ENCODE measurements at regions not wholly inside any gene's neighbourhood (a gene's known extent, or its start where the extent isn't known, plus 50 kb on each side); places are given as distances from the start of the nearest gene placed in this dataset.

DNA sequence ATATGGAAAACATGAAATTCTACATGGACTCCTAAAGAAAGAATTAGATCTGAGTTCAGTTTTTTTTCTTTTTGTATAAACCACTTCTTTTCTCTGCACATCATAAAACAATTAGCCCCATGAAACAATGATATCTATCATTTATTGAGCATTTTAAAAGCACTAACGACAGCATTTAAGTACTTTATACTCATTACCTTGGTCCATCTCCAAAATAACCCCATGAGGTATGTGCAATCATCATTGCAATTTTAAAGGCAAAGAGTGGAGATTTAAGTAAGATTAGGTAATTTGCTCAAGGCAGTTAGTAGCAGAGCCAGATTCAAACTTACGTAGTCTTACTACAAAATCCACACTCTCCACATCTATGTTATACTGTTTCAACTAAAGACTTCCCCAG is 177.7 kb upstream of the RAG2 start:
- Mint-ChIP-seq H3K36me3 (ENCODE audit: insufficient read depth) (no peaks in the 10 kb centered on the region), H3K9me3 (ENCODE audit: low read depth) (no peaks in the 10 kb centered on the region), H3K4me3 (ENCODE audit: low read depth) (no peak overlapping the region), H3K4me1 (ENCODE audit: low read depth) (no peaks in the 10 kb centered on the region), H3K27ac (no peak overlapping the region), H3K27me3 (no peaks in the 10 kb centered on the region)
- TF ChIP-seq, protein P1, sequence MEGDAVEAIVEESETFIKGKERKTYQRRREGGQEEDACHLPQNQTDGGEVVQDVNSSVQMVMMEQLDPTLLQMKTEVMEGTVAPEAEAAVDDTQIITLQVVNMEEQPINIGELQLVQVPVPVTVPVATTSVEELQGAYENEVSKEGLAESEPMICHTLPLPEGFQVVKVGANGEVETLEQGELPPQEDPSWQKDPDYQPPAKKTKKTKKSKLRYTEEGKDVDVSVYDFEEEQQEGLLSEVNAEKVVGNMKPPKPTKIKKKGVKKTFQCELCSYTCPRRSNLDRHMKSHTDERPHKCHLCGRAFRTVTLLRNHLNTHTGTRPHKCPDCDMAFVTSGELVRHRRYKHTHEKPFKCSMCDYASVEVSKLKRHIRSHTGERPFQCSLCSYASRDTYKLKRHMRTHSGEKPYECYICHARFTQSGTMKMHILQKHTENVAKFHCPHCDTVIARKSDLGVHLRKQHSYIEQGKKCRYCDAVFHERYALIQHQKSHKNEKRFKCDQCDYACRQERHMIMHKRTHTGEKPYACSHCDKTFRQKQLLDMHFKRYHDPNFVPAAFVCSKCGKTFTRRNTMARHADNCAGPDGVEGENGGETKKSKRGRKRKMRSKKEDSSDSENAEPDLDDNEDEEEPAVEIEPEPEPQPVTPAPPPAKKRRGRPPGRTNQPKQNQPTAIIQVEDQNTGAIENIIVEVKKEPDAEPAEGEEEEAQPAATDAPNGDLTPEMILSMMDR (IDR thresholded peaks at IDR 0.05; ENCODE audit: unreplicated experiment): no peak
- no peak for DNase-seq (ENCODE audit: low spot score, unreplicated experiment)

DNA sequence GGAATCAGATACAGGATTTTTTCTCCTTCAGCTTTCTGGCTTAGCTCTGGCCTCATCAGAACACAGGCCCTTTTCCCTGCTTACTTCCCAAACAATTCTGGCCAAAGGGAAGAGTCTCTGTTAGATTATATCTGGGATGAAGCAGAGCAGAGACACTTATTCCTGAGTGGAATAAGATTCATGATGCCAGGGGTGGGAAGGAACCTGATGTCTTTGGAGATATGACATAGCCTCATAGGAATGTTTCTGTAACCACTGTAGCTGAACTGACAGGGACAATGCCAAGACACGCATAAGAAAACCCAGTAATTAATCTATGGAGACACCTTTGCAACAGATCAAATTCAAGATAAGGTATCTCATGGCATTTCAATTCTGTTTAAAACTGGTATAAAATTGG is 177.1 kb upstream of the RAG2 start:
- DNase-seq (ENCODE audit: low spot score, unreplicated experiment): no peak
- TF ChIP-seq, protein P1 (IDR thresholded peaks at IDR 0.05; ENCODE audit: unreplicated experiment): no peak
- Mint-ChIP-seq H3K36me3 (ENCODE audit: insufficient read depth) (no peaks in the 10 kb centered on the region), H3K27ac (no peak overlapping the region), H3K27me3 (no peaks in the 10 kb centered on the region), H3K9me3 (ENCODE audit: low read depth) (no peaks in the 10 kb centered on the region), H3K4me3 (ENCODE audit: low read depth) (no peak overlapping the region), H3K4me1 (ENCODE audit: low read depth) (no peaks in the 10 kb centered on the region)

DNA sequence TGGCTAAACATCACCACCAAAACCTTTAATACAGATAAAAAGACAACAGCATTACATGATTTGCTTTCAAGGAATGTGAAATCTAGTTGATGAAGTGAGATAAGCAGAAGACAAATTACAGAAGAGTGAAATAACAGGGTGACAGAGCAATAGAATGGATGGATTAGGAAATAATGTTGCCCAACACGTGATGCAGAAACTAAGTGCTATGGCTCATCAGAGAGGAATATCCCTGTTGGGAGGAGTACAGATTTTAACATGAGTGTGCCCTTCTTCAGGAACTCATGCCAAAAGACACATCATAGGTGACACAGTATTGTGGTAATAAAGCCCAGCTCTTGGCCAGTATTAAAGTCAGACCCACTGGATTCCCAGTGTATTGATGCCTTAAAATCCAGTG is 176.6 kb upstream of the RAG2 start:
- H3K36me3 Mint-ChIP-seq (ENCODE audit: insufficient read depth): no peaks in the 10 kb centered on the region
- TF ChIP-seq, protein P1 (IDR thresholded peaks at IDR 0.05; ENCODE audit: unreplicated experiment): no peak
- no peak overlapping the region for H3K27ac Mint-ChIP-seq
- DNase-seq (ENCODE audit: low spot score, unreplicated experiment): no peak
- no peaks in the 10 kb centered on the region for H3K9me3 Mint-ChIP-seq (ENCODE audit: low read depth)
- no peaks in the 10 kb centered on the region for H3K27me3 Mint-ChIP-seq
- H3K4me3 Mint-ChIP-seq (ENCODE audit: low read depth): no peak overlapping the region
- no peaks in the 10 kb centered on the region for H3K4me1 Mint-ChIP-seq (ENCODE audit: low read depth)

DNA sequence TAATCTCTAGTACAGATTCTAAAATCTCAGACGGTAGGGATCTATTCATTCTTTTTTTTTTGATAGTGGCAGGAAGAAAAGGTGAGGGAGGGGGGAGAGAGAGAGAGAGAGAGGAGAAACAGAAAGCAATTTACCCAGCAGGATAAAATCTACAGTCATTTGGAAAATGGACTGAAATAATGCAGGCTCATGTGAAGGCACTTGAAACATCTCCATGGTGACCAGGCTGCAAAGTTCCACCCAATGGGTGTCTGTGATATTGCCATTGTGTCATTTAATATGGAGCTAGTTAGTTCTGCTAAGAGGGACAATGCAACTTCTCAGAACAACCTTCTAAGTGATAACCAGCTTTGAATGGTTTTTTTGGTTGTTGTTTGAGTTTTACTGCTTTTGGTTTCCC is 165.2 kb upstream of the RAG2 start:
- Mint-ChIP-seq H3K27ac (no peak overlapping the region), H3K36me3 (ENCODE audit: insufficient read depth) (no peaks in the 10 kb centered on the region), H3K4me1 (ENCODE audit: low read depth) (no peaks in the 10 kb centered on the region), H3K4me3 (ENCODE audit: low read depth) (no peak overlapping the region), H3K9me3 (ENCODE audit: low read depth) (peaks cover 7% of the 10 kb centered on the region), H3K27me3 (no peaks in the 10 kb centered on the region)
- no peak for DNase-seq (ENCODE audit: low spot score, unreplicated experiment)
- TF ChIP-seq, protein P1 (IDR thresholded peaks at IDR 0.05; ENCODE audit: unreplicated experiment): no peak

DNA sequence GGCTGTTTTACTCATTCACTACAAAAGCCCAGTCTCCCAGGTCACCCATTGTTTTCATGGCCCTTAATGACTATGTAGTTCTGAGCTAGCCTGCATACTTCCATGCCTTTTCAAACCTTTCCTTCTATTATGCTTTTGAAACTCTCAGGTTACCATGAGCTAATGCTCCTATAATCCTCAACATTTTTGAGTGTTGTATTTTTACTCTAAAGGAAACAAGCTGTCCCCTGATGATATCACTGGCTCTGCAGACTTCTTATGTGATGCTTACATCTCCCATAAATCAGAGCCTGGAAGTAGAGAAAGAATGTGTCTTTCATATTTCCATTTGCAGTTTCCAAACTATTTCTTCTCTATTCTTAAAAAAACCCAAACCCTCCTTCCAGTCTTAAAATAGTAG is 159.0 kb upstream of the RAG2 start:
- Mint-ChIP-seq H3K4me1 (ENCODE audit: low read depth) (no peaks in the 10 kb centered on the region), H3K36me3 (ENCODE audit: insufficient read depth) (no peaks in the 10 kb centered on the region), H3K4me3 (ENCODE audit: low read depth) (no peak overlapping the region), H3K27ac (no peak overlapping the region), H3K27me3 (no peaks in the 10 kb centered on the region), H3K9me3 (ENCODE audit: low read depth) (peaks cover 7% of the 10 kb centered on the region)
- TF ChIP-seq, protein P1 (IDR thresholded peaks at IDR 0.05; ENCODE audit: unreplicated experiment): no peak
- no peak for DNase-seq (ENCODE audit: low spot score, unreplicated experiment)
